ENCODE measurements at regions not wholly inside any gene's neighbourhood (a gene's known extent, or its start where the extent isn't known, plus 50 kb on each side); places are given as distances from the start of the nearest gene placed in this dataset.

DNA sequence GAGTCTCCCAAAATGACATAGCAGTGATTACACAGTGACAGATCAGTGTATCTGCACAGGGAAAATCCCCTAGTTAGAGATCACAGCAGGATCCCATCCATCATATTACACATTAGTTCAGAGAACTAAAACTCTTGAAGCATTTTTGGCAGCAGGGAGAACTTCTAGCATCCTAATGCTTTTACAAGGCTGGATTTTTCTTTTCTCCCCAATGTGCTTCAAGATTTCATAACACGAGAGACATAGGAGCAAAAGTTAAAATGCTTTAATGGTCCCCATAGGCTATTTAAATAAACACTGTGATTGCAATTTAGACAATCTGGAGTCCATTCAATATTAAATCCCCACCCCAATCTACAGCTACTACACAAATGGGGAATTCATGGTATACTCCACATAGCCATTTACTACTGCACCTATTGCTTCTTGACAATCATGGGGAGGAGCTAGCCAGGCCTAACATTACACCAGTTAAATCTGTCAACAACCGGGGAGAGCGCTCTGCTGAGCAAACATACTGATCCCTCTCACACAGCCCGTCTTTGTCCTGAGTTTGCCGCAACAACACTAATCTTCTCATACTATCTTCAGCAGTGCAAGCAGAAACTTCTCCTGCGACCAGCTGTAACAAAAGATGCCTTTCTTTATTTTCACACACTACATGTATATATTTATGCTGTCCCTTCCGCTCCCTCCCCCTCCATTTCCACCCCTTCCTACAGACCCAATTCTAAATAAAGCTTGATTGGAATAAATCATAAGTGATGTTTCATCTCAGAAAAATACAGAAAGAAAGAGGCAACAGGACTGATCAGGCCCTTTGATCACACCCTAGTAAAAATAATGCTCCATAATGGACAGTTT, 120.3 kb upstream of the SOX5 start:
- 49 to 55% methylated on average over 7 of the region's 7 CpGs for WGBS, 2 donors
- DNase-seq, result no peak
- H3K4me1 ChIP-seq, result peaks cover 0 to 2% (median 0%) of the 10 kb centered on the region in 4 donors
- ATAC-seq (ENCODE audit: low FRiP score in 2 of 2), result peak in 1 of 2 donors; percentile 46
- H3K27ac ChIP-seq, result no peak overlapping the region
- H3K36me3 ChIP-seq, result no peaks in the 10 kb centered on the region
- no peak overlapping the region for H3K4me3 ChIP-seq
- no peak for TF ChIP-seq EP300 (IDR thresholded peaks at IDR 0.05)
- no peak for TF ChIP-seq POLR2AphosphoS5 (IDR thresholded peaks at IDR 0.05)
- TF ChIP-seq POLR2A (IDR thresholded peaks at IDR 0.05), result no peak
- TF ChIP-seq, protein P1, sequence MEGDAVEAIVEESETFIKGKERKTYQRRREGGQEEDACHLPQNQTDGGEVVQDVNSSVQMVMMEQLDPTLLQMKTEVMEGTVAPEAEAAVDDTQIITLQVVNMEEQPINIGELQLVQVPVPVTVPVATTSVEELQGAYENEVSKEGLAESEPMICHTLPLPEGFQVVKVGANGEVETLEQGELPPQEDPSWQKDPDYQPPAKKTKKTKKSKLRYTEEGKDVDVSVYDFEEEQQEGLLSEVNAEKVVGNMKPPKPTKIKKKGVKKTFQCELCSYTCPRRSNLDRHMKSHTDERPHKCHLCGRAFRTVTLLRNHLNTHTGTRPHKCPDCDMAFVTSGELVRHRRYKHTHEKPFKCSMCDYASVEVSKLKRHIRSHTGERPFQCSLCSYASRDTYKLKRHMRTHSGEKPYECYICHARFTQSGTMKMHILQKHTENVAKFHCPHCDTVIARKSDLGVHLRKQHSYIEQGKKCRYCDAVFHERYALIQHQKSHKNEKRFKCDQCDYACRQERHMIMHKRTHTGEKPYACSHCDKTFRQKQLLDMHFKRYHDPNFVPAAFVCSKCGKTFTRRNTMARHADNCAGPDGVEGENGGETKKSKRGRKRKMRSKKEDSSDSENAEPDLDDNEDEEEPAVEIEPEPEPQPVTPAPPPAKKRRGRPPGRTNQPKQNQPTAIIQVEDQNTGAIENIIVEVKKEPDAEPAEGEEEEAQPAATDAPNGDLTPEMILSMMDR (IDR thresholded peaks at IDR 0.05), result no peak
- H3K27me3 ChIP-seq, result no peaks in the 10 kb centered on the region
- no peaks in the 10 kb centered on the region for H3K9me3 ChIP-seq

DNA sequence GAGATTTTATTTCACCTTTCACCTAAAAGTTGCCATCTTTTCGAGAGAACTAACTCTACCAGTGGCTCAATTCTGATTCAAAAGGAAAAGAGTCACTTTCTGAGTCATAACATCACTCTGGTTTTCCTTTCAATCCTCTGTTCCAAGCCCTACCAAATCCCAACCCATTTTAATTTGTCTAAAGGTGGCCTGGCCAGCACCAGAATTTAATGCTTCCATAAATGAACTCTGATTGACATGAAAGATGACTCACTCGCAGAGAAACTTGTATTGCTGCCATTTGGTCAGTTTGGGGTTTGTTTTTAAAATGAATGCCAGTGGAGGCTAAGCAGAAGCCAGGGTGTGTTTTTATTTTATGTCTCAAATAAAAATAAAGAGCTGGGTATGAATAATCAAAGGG, 117.4 kb upstream of the SOX5 start:
- TF ChIP-seq EP300 (IDR thresholded peaks at IDR 0.05) (no peak), POLR2AphosphoS5 (IDR thresholded peaks at IDR 0.05) (no peak), POLR2A (IDR thresholded peaks at IDR 0.05) (no peak)
- TF ChIP-seq, protein P1 (IDR thresholded peaks at IDR 0.05), result no peak
- no peaks in the 10 kb centered on the region for H3K27me3 ChIP-seq
- H3K36me3 ChIP-seq, result no peaks in the 10 kb centered on the region
- H3K4me3 ChIP-seq, result no peak overlapping the region
- peaks cover 0 to 2% (median 0%) of the 10 kb centered on the region in 4 donors for H3K4me1 ChIP-seq
- H3K27ac ChIP-seq, result no peak overlapping the region
- H3K9me3 ChIP-seq, result no peaks in the 10 kb centered on the region
- DNase-seq, result no peak
- WGBS, 2 donors, result 76 to 81% methylated on average over 2 of the region's 2 CpGs
- ATAC-seq (ENCODE audit: low FRiP score in 2 of 2), result no peak

DNA sequence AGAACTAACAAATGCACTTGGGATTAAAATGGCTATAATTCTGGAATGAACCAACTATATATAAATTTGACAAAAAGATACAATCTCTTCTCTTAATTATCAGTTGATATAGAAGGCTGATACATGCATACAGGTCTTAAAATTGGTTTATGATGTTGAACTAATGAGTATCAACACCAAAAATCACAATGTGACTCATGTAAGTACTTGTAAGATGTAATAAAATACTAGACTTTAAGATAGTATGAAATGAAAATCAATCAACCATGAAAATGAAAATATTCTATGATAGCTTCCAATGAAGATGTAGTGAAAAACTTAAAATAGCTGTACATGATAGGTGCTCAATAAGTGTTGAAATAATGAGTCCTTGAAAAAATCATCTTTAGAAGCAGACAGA, 116.6 kb upstream of the SOX5 start:
- Histone ChIP-seq H3K36me3 (no peaks in the 10 kb centered on the region), H3K27me3 (no peaks in the 10 kb centered on the region), H3K4me3 (no peak overlapping the region), H3K9me3 (no peaks in the 10 kb centered on the region), H3K27ac (no peak overlapping the region), H3K4me1 (peaks cover 0 to 2% (median 0%) of the 10 kb centered on the region in 4 donors)
- DNase-seq, result no peak
- TF ChIP-seq POLR2AphosphoS5 (IDR thresholded peaks at IDR 0.05) (no peak), POLR2A (IDR thresholded peaks at IDR 0.05) (no peak), EP300 (IDR thresholded peaks at IDR 0.05) (no peak)
- TF ChIP-seq, protein P1 (IDR thresholded peaks at IDR 0.05), result no peak
- no peak for ATAC-seq (ENCODE audit: low FRiP score in 2 of 2)

DNA sequence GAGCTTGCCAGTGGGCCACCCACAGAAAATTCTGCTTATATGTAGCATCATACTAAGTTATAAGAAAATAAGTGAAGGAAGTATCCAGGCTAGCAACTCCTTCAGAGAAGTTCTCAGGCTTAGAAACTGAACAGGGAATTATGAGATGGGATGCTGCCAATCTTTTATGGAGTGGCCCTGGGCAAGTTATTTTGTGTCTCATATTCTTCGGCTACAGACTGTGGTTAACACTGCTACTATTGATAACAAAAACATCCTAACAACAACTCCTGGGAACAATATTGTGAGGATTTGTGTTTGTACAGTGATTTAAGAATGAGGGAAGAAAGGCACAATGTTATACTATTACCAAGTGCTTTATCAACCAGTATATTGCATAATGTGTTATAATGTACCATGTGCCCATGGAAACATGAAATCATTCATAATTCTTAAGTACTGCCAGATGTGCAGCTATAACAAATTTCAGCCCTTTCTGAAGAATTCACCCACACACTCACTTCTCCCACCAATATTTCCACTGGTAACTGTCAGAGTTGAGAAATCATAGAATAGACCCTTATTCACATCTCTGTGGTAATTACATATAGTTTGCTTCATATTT, 113.3 kb upstream of the SOX5 start:
- Histone ChIP-seq H3K4me1 (no peaks in the 10 kb centered on the region), H3K9me3 (no peaks in the 10 kb centered on the region), H3K36me3 (no peaks in the 10 kb centered on the region), H3K27ac (no peak overlapping the region), H3K27me3 (no peaks in the 10 kb centered on the region), H3K4me3 (no peak overlapping the region)
- ATAC-seq (ENCODE audit: low FRiP score in 2 of 2), result peak in 1 of 2 donors; percentile 75
- TF ChIP-seq EP300 (IDR thresholded peaks at IDR 0.05), result no peak
- no peak for TF ChIP-seq POLR2A (IDR thresholded peaks at IDR 0.05)
- no peak for TF ChIP-seq POLR2AphosphoS5 (IDR thresholded peaks at IDR 0.05)
- 71 to 82% methylated on average over 1 of the region's 1 CpG for WGBS, 2 donors
- DNase-seq, result no peak

DNA sequence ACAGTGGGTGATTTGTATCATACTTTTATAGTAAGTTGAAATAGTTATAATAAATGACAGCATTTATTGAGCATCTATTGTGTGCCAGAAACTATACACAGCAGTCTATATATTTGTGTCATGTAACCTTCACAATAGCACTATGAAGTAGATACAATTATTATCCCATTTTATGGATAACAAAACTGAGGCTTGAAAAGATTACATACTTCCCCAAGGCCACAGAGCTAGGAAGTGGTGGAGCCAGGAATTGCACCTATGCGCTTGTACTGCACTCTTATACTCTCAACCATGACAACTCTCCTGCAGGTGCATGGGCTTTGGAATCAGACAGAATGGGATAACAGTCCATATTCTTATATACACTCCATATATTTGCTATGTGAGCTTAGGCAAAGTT, 110.6 kb upstream of the SOX5 start:
- no peak for TF ChIP-seq EP300 (IDR thresholded peaks at IDR 0.05)
- Histone ChIP-seq H3K9me3 (no peaks in the 10 kb centered on the region), H3K4me3 (no peak overlapping the region), H3K4me1 (no peaks in the 10 kb centered on the region), H3K36me3 (no peaks in the 10 kb centered on the region), H3K27ac (no peak overlapping the region), H3K27me3 (no peaks in the 10 kb centered on the region)
- ATAC-seq (ENCODE audit: low FRiP score in 2 of 2) (no peak), DNase-seq (no peak)
- WGBS, 2 donors, result 93 to 100% methylated on average over 1 of the region's 1 CpG

Measured in upper lobe of left lung (tissue), 6 donors.